ENCODE measurements at regions not wholly inside any gene's neighbourhood (a gene's known extent, or its start where the extent isn't known, plus 50 kb on each side); places are given as distances from the start of the nearest gene placed in this dataset.
A peak's percentile ranks its signal among the peaks of the same experiment; 100 is the strongest.

- Mint-ChIP-seq H3K4me3 (no peak overlapping the region), H3K4me1 (peaks cover 5% of the 10 kb centered on the region), H3K36me3 (ENCODE audit: low read depth) (no peaks in the 10 kb centered on the region), H3K27me3 (ENCODE audit: insufficient read depth) (peaks cover 34% of the 10 kb centered on the region), H3K9me3 (peaks cover 3% of the 10 kb centered on the region), H3K27ac (no peak overlapping the region)
- Histone ChIP-seq H3K27ac (ENCODE audit: low read depth, low read length) (no peak overlapping the region), H3K4me3 (ENCODE audit: low read length) (no peak overlapping the region), H3K9ac (ENCODE audit: extremely low read depth, low read length, poor library complexity, severe bottlenecking) (no peak overlapping the region), H3K27me3 (ENCODE audit: control insufficient read depth, insufficient read depth, low read length, poor library complexity, severe bottlenecking) (no peaks in the 10 kb centered on the region), H3K36me3 (ENCODE audit: control insufficient read depth, insufficient read depth, low read length) (no peaks in the 10 kb centered on the region), H3K4me1 (ENCODE audit: control insufficient read depth, insufficient read depth, low read length) (no peaks in the 10 kb centered on the region), H3K9me3 (ENCODE audit: control insufficient read depth, low read length) (no peaks in the 10 kb centered on the region)
- 85 to 90% methylated on average over 2 to 4 of the region's 4 CpGs for WGBS, 2 experiments (ENCODE audit: insufficient coverage in 1 of 2, insufficient read length in 1 of 2)
- no peak for DNase-seq
- TF ChIP-seq, protein P1, sequence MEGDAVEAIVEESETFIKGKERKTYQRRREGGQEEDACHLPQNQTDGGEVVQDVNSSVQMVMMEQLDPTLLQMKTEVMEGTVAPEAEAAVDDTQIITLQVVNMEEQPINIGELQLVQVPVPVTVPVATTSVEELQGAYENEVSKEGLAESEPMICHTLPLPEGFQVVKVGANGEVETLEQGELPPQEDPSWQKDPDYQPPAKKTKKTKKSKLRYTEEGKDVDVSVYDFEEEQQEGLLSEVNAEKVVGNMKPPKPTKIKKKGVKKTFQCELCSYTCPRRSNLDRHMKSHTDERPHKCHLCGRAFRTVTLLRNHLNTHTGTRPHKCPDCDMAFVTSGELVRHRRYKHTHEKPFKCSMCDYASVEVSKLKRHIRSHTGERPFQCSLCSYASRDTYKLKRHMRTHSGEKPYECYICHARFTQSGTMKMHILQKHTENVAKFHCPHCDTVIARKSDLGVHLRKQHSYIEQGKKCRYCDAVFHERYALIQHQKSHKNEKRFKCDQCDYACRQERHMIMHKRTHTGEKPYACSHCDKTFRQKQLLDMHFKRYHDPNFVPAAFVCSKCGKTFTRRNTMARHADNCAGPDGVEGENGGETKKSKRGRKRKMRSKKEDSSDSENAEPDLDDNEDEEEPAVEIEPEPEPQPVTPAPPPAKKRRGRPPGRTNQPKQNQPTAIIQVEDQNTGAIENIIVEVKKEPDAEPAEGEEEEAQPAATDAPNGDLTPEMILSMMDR (conservative IDR thresholded peaks at IDR 0.05), result no peak
Measured at GRCh38 chr2:126748188-126748760, 92.3 kb downstream of the GYPC start.

GRCh38 chr2:126748929-126749518 is 93.1 kb downstream of the GYPC start:
- Histone ChIP-seq H3K27ac (ENCODE audit: low read depth, low read length) (no peak overlapping the region), H3K4me3 (ENCODE audit: low read length) (no peak overlapping the region), H3K9ac (ENCODE audit: extremely low read depth, low read length, poor library complexity, severe bottlenecking) (no peak overlapping the region), H3K9me3 (ENCODE audit: control insufficient read depth, low read length) (no peaks in the 10 kb centered on the region), H3K27me3 (ENCODE audit: control insufficient read depth, insufficient read depth, low read length, poor library complexity, severe bottlenecking) (no peaks in the 10 kb centered on the region), H3K4me1 (ENCODE audit: control insufficient read depth, insufficient read depth, low read length) (peaks cover 3% of the 10 kb centered on the region), H3K36me3 (ENCODE audit: control insufficient read depth, insufficient read depth, low read length) (no peaks in the 10 kb centered on the region)
- Mint-ChIP-seq H3K4me3 (no peak overlapping the region), H3K27me3 (ENCODE audit: insufficient read depth) (peaks cover 38% of the 10 kb centered on the region), H3K36me3 (ENCODE audit: low read depth) (no peaks in the 10 kb centered on the region), H3K9me3 (peaks cover 3% of the 10 kb centered on the region), H3K27ac (no peak overlapping the region), H3K4me1 (peaks cover 11% of the 10 kb centered on the region)
- TF ChIP-seq, protein P1 (conservative IDR thresholded peaks at IDR 0.05), result no peak
- no peak for DNase-seq
- 94 to 98% methylated on average over 8 to 9 of the region's 9 CpGs for WGBS, 2 experiments (ENCODE audit: insufficient coverage in 1 of 2, insufficient read length in 1 of 2)

DNA sequence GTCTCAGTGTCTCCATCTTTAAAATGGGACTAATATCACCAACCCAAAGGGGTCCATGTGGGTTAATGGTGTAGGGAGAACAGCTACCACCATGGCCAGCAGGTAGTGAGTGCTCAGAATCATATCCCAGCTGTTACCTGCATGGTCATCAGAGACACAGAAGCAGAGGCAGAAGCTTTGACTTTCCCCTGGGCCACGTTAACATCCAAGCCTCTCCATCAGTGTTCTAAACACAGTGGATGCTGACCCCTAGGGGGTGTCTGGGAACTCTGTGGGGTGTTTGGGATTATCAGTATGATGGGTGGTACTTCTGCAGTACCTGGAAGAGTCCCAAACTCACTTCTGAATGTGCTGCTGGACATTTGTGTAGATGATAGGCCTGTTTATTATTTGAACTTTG is 93.6 kb downstream of the GYPC start:
- Mint-ChIP-seq H3K9me3 (no peaks in the 10 kb centered on the region), H3K4me1 (peaks cover 16% of the 10 kb centered on the region), H3K36me3 (ENCODE audit: low read depth) (no peaks in the 10 kb centered on the region), H3K27me3 (ENCODE audit: insufficient read depth) (peaks cover 38% of the 10 kb centered on the region), H3K27ac (no peak overlapping the region), H3K4me3 (no peak overlapping the region)
- Histone ChIP-seq H3K9ac (ENCODE audit: extremely low read depth, low read length, poor library complexity, severe bottlenecking) (no peak overlapping the region), H3K4me3 (ENCODE audit: low read length) (no peak overlapping the region), H3K27me3 (ENCODE audit: control insufficient read depth, insufficient read depth, low read length, poor library complexity, severe bottlenecking) (no peaks in the 10 kb centered on the region), H3K9me3 (ENCODE audit: control insufficient read depth, low read length) (no peaks in the 10 kb centered on the region), H3K4me1 (ENCODE audit: control insufficient read depth, insufficient read depth, low read length) (peaks cover 3% of the 10 kb centered on the region), H3K27ac (ENCODE audit: low read depth, low read length) (no peak overlapping the region), H3K36me3 (ENCODE audit: control insufficient read depth, insufficient read depth, low read length) (no peaks in the 10 kb centered on the region)
- WGBS, 2 experiments (ENCODE audit: insufficient coverage in 1 of 2, insufficient read length in 1 of 2), result 94% methylated on average over 1 of the region's 1 CpG; no CpG with 5 or more reads in 1 of the 2 experiments
- TF ChIP-seq, protein P1 (conservative IDR thresholded peaks at IDR 0.05), result peak; percentile 51
- DNase-seq, result no peak

All from endodermal cell (in vitro differentiated cells).